ENCODE measurements at regions not wholly inside any gene's neighbourhood (a gene's known extent, or its start where the extent isn't known, plus 50 kb on each side); places are given as distances from the start of the nearest gene placed in this dataset.
"Not testable (repeated sequence)": the region's sequence is repeated elsewhere in the genome, so short reads cannot be mapped to it uniquely, and the experiment has no call there.

GRCh38 chr3:8069471-8069870 lies 432.2 kb upstream of the LMCD1 start:
- no peak for TF ChIP-seq CTCF (IDR thresholded peaks at IDR 0.05)
- Histone ChIP-seq H3K27ac (no peak overlapping the region), H3K27me3 (no peaks in the 10 kb centered on the region), H3K36me3 (no peaks in the 10 kb centered on the region), H3K9me3 (no peaks in the 10 kb centered on the region), H3K4me3 (no peak overlapping the region), H3K4me1 (no peaks in the 10 kb centered on the region)
- no peak for DNase-seq (ENCODE audit: low spot score)

- H3K9me3 ChIP-seq, result no peaks in the 10 kb centered on the region
- H3K4me1 ChIP-seq, result no peaks in the 10 kb centered on the region
- no peak overlapping the region for H3K4me3 ChIP-seq
- H3K36me3 ChIP-seq, result no peaks in the 10 kb centered on the region
- no peaks in the 10 kb centered on the region for H3K27me3 ChIP-seq
- TF ChIP-seq CTCF (IDR thresholded peaks at IDR 0.05), result no peak
- DNase-seq (ENCODE audit: low spot score), result no peak
- no peak overlapping the region for H3K27ac ChIP-seq
These were observed 431.6 kb upstream of the LMCD1 start for GRCh38 chr3:8070011-8070410.

GRCh38 chr3:8074740-8075139 lies 426.9 kb upstream of the LMCD1 start:
- DNase-seq (ENCODE audit: low spot score); H3K27ac ChIP-seq; H3K36me3 ChIP-seq; H3K4me3 ChIP-seq; H3K9me3 ChIP-seq; H3K4me1 ChIP-seq; H3K27me3 ChIP-seq: not testable (repeated sequence)

GRCh38 chr3:8077126-8077525 lies 424.5 kb upstream of the LMCD1 start:
- no peak for TF ChIP-seq CTCF (IDR thresholded peaks at IDR 0.05)
- no peaks in the 10 kb centered on the region for H3K4me1 ChIP-seq
- H3K4me3 ChIP-seq, result no peak overlapping the region
- H3K27ac ChIP-seq, result no peak overlapping the region
- H3K36me3 ChIP-seq, result no peaks in the 10 kb centered on the region
- H3K9me3 ChIP-seq, result no peaks in the 10 kb centered on the region
- no peaks in the 10 kb centered on the region for H3K27me3 ChIP-seq
- DNase-seq (ENCODE audit: low spot score), result no peak

- no peaks in the 10 kb centered on the region for H3K4me1 ChIP-seq
- no peak for TF ChIP-seq CTCF (IDR thresholded peaks at IDR 0.05)
- H3K4me3 ChIP-seq, result no peak overlapping the region
- no peaks in the 10 kb centered on the region for H3K36me3 ChIP-seq
- H3K9me3 ChIP-seq, result no peaks in the 10 kb centered on the region
- no peak overlapping the region for H3K27ac ChIP-seq
- no peaks in the 10 kb centered on the region for H3K27me3 ChIP-seq
- no peak for DNase-seq (ENCODE audit: low spot score)
These were observed 421.2 kb upstream of the LMCD1 start for GRCh38 chr3:8080464-8080863.

- Histone ChIP-seq H3K27me3 (no peaks in the 10 kb centered on the region), H3K9me3 (no peaks in the 10 kb centered on the region), H3K4me1 (no peaks in the 10 kb centered on the region), H3K4me3 (no peak overlapping the region), H3K27ac (no peak overlapping the region), H3K36me3 (no peaks in the 10 kb centered on the region)
- no peak for TF ChIP-seq CTCF (IDR thresholded peaks at IDR 0.05)
- DNase-seq (ENCODE audit: low spot score), result no peak
These were observed 416.1 kb upstream of the LMCD1 start for GRCh38 chr3:8085498-8085897.
